ENCODE measurements at regions not wholly inside any gene's neighbourhood (a gene's known extent, or its start where the extent isn't known, plus 50 kb on each side); places are given as distances from the start of the nearest gene placed in this dataset.

DNA sequence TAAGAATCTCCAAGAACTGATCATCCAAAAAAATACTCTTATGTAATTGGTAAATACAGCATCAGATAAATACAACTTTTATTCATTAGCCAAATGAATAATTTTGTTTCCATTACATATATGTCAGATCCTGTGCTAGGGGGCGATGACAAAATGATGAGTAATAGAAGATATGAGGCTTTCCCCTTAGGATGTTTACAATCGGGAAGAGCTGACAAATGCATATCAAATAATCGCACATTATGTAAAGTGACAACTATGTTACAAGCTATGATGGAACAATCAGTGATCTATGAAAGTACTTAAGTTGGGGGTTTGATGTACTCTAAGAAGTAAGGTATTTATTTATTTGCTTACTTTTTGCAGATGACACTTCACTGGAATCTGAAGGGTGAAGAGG lies 465.6 kb upstream of the VSTM2A start:
- TF ChIP-seq, protein P1, sequence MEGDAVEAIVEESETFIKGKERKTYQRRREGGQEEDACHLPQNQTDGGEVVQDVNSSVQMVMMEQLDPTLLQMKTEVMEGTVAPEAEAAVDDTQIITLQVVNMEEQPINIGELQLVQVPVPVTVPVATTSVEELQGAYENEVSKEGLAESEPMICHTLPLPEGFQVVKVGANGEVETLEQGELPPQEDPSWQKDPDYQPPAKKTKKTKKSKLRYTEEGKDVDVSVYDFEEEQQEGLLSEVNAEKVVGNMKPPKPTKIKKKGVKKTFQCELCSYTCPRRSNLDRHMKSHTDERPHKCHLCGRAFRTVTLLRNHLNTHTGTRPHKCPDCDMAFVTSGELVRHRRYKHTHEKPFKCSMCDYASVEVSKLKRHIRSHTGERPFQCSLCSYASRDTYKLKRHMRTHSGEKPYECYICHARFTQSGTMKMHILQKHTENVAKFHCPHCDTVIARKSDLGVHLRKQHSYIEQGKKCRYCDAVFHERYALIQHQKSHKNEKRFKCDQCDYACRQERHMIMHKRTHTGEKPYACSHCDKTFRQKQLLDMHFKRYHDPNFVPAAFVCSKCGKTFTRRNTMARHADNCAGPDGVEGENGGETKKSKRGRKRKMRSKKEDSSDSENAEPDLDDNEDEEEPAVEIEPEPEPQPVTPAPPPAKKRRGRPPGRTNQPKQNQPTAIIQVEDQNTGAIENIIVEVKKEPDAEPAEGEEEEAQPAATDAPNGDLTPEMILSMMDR (conservative IDR thresholded peaks at IDR 0.05; ENCODE audit: low read depth, low read length): no peak
- no peak for TF ChIP-seq EZH2 (IDR thresholded peaks at IDR 0.05; ENCODE audit: low read length, unreplicated experiment)
